ENCODE measurements at regions not wholly inside any gene's neighbourhood (a gene's known extent, or its start where the extent isn't known, plus 50 kb on each side); places are given as distances from the start of the nearest gene placed in this dataset.
A peak's percentile ranks its signal among the peaks of the same experiment; 100 is the strongest.

DNA sequence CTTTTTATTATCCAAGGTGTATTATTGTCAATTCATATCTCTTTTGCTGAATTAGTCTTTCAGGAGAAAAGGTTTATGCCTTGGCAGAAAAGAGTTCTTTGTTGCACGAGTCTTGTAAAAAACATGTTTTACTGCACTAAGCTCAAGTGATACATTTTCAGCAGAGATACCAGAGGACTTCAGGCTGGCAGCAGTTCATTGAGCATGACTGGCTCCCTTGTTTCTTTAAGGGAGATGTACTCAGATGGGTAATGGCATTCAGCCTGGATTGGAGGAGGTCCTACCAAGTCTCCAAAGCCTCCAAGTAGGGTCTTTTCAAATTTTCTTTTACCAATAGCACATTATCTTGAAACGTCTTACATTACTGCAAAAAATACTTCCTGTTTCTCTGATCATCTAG, 400.1 kb downstream of the NSUN3 start:
- 16 to 31% methylated on average over 2 of the region's 2 CpGs for WGBS, 2 donors (ENCODE audit: low coverage in 1 of 2)
- no peaks in the 10 kb centered on the region for H3K9me3 ChIP-seq
- TF ChIP-seq, protein P1, sequence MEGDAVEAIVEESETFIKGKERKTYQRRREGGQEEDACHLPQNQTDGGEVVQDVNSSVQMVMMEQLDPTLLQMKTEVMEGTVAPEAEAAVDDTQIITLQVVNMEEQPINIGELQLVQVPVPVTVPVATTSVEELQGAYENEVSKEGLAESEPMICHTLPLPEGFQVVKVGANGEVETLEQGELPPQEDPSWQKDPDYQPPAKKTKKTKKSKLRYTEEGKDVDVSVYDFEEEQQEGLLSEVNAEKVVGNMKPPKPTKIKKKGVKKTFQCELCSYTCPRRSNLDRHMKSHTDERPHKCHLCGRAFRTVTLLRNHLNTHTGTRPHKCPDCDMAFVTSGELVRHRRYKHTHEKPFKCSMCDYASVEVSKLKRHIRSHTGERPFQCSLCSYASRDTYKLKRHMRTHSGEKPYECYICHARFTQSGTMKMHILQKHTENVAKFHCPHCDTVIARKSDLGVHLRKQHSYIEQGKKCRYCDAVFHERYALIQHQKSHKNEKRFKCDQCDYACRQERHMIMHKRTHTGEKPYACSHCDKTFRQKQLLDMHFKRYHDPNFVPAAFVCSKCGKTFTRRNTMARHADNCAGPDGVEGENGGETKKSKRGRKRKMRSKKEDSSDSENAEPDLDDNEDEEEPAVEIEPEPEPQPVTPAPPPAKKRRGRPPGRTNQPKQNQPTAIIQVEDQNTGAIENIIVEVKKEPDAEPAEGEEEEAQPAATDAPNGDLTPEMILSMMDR (IDR thresholded peaks at IDR 0.05): no peak
- TF ChIP-seq POLR2AphosphoS5 (IDR thresholded peaks at IDR 0.05) (no peak), EP300 (IDR thresholded peaks at IDR 0.05; ENCODE audit: low read depth) (no peak), POLR2A (IDR thresholded peaks at IDR 0.05) (no peak)
- no peak overlapping the region for H3K4me3 ChIP-seq
- no peak for DNase-seq
- intact Hi-C loops (cut with DNase I; ENCODE audit: low total_unique reads): no loop called here
- in situ Hi-C loops (cut with MboI; ENCODE audit: low pct_ligation_motif_present in 1 of 4, low pct_unique_long_range_greater_than_20kb in 1 of 4, low sequenced_read_pairs in 3 of 4): no loop called here
- no peaks in the 10 kb centered on the region for H3K27me3 ChIP-seq
- H3K27ac ChIP-seq: no peak overlapping the region
- no peaks in the 10 kb centered on the region for H3K36me3 ChIP-seq
- peaks cover 0 to 3% (median 0%) of the 10 kb centered on the region in 4 donors for H3K4me1 ChIP-seq

DNA sequence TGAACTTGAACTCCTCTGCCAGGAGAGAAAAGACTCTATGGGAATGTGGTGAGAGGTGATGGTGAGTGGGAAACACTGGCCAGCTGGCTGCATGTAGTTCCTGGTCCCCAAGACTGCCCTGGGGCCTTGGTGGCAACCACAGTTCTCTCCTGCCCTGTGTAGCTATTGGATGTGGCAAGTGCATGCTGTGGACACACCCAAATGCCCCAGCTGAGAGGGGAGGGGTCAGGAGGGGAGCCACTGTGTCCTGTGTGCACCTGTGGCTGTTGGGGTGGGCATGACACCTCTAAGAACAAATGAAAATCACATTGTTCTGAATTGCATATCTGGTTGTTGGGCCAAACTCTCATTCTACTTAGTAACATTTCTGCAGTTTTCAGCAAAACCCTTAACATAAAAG, 409.6 kb downstream of the NSUN3 start:
- no peak for TF ChIP-seq POLR2AphosphoS5 (IDR thresholded peaks at IDR 0.05)
- TF ChIP-seq, protein P1 (IDR thresholded peaks at IDR 0.05): no peak
- TF ChIP-seq POLR2A (IDR thresholded peaks at IDR 0.05): no peak
- DNase-seq: no peak
- in situ Hi-C loops (cut with MboI; ENCODE audit: low pct_ligation_motif_present in 1 of 4, low pct_unique_long_range_greater_than_20kb in 1 of 4, low sequenced_read_pairs in 3 of 4) (no loop called here), intact Hi-C loops (cut with DNase I; ENCODE audit: low total_unique reads) (no loop called here)
- Histone ChIP-seq H3K27ac (no peak overlapping the region), H3K36me3 (no peaks in the 10 kb centered on the region), H3K27me3 (no peaks in the 10 kb centered on the region), H3K4me1 (peaks cover 0 to 10% (median 0%) of the 10 kb centered on the region in 4 donors), H3K4me3 (no peak overlapping the region), H3K9me3 (no peaks in the 10 kb centered on the region)

DNA sequence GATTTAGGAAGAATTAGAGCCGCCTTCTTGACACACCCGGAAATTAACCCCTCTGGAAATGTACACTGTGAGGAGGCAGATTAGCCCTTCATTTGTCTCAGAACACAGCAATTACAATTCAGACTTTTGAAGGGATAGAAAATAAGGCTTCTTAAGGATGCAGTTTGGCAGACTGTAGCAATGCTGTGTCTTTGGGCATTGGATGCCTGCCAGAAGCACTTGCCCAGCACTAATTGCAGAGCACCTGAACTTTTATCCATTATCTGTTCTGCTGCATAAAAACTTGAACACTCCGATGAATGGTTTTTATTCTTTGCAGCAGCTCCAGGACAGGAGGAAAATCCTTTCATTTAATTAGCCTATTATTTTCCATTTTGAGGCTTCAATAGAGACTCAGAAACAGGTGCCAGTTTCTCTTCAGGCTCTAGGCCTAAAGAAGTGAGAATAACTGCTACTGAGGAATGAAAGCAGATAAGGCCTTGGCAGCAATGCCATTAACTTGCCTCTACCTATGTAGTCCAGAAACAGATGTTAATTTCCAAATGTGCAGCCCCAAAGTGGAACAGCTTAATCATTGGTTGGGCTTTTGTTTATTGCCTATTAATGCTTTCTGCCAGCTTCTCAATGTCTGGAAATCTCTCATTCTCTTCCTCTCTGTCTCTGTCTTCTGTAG, 418.5 kb downstream of the NSUN3 start:
- Histone ChIP-seq H3K27ac (no peak overlapping the region), H3K27me3 (no peaks in the 10 kb centered on the region), H3K4me3 (no peak overlapping the region), H3K36me3 (no peaks in the 10 kb centered on the region), H3K9me3 (no peaks in the 10 kb centered on the region), H3K4me1 (peaks cover 0 to 18% (median 2%) of the 10 kb centered on the region in 4 donors)
- in situ Hi-C loops (cut with MboI; ENCODE audit: low pct_ligation_motif_present in 1 of 4, low pct_unique_long_range_greater_than_20kb in 1 of 4, low sequenced_read_pairs in 3 of 4): no loop called here
- WGBS, 2 donors (ENCODE audit: low coverage in 1 of 2): 53 to 70% methylated on average over 2 to 3 of the region's 3 CpGs
- DNase-seq: no peak
- TF ChIP-seq, protein P1 (IDR thresholded peaks at IDR 0.05): no peak
- TF ChIP-seq POLR2AphosphoS5 (IDR thresholded peaks at IDR 0.05): no peak
- no peak for TF ChIP-seq EP300 (IDR thresholded peaks at IDR 0.05; ENCODE audit: low read depth)
- TF ChIP-seq POLR2A (IDR thresholded peaks at IDR 0.05): no peak
- intact Hi-C loops (cut with DNase I; ENCODE audit: low total_unique reads): no loop called here

DNA sequence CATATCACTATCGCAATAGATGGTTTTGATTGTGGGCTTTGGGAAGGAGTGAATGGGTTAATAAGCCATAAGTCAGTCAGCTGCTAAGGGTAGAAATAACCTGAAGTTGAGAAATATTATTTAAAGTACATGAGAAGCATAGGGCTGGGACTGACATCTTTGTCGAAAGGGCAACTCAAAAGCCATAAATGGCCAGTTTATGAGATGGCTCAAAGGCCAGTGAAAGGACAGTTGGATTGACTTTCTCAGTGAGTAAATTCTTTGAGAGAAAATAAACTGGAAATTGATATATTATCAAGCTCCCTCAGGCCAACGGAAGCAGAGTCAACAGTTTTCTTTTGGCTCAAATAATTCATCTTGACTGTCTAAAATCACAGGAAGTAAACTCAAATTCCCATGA, 419.8 kb downstream of the NSUN3 start:
- intact Hi-C loops (cut with DNase I; ENCODE audit: low total_unique reads): no loop called here

More for the DNA sequence above, 419.8 kb downstream of the NSUN3 start:
- Histone ChIP-seq H3K27ac (peak overlapping the region in 2 of 4 donors; percentile 40 to 44), H3K9me3 (no peaks in the 10 kb centered on the region), H3K4me3 (no peak overlapping the region), H3K36me3 (no peaks in the 10 kb centered on the region), H3K27me3 (no peaks in the 10 kb centered on the region), H3K4me1 (peaks cover 0 to 18% (median 2%) of the 10 kb centered on the region in 4 donors)
- no peak for TF ChIP-seq POLR2A (IDR thresholded peaks at IDR 0.05)
- TF ChIP-seq, protein P1 (IDR thresholded peaks at IDR 0.05): no peak
- TF ChIP-seq POLR2AphosphoS5 (IDR thresholded peaks at IDR 0.05): no peak
- TF ChIP-seq EP300 (IDR thresholded peaks at IDR 0.05; ENCODE audit: low read depth): no peak
- in situ Hi-C loops (cut with MboI; ENCODE audit: low pct_ligation_motif_present in 1 of 4, low pct_unique_long_range_greater_than_20kb in 1 of 4, low sequenced_read_pairs in 3 of 4): no loop called here
- no peak for DNase-seq
- WGBS, 2 donors (ENCODE audit: low coverage in 1 of 2): 65 to 70% methylated on average over 3 of the region's 3 CpGs

Measured in transverse colon (tissue), 4 donors.